ENCODE measurements at regions not wholly inside any gene's neighbourhood (a gene's known extent, or its start where the extent isn't known, plus 50 kb on each side); places are given as distances from the start of the nearest gene placed in this dataset.

- no peak overlapping the region for H3K4me3 ChIP-seq (ENCODE audit: low read depth, low read length)
- DNase-seq (ENCODE audit: low read depth) = no peak
- no peak for TF ChIP-seq CTCF (conservative IDR thresholded peaks at IDR 0.05; ENCODE audit: low read depth, low read length)
Measured at GRCh38 chr1:81044708-81045107, 756.0 kb upstream of the ADGRL2 start.

GRCh38 chr1:81042225-81042624 is 758.5 kb upstream of the ADGRL2 start:
- no peak for DNase-seq (ENCODE audit: low read depth)
- H3K4me3 ChIP-seq (ENCODE audit: low read depth, low read length) = no peak overlapping the region
- no peak for TF ChIP-seq CTCF (conservative IDR thresholded peaks at IDR 0.05; ENCODE audit: low read depth, low read length)

- no peak overlapping the region for H3K4me3 ChIP-seq (ENCODE audit: low read depth, low read length)
- DNase-seq (ENCODE audit: low read depth) = no peak
- TF ChIP-seq CTCF (conservative IDR thresholded peaks at IDR 0.05; ENCODE audit: low read depth, low read length) = no peak
Measured at GRCh38 chr1:81034291-81034690, 766.4 kb upstream of the ADGRL2 start.

GRCh38 chr1:81032973-81033425 is 767.7 kb upstream of the ADGRL2 start:
- no peak overlapping the region for H3K4me3 ChIP-seq (ENCODE audit: low read depth, low read length)
- no peak for TF ChIP-seq CTCF (conservative IDR thresholded peaks at IDR 0.05; ENCODE audit: low read depth, low read length)
- no peak for DNase-seq (ENCODE audit: low read depth)

- TF ChIP-seq CTCF (conservative IDR thresholded peaks at IDR 0.05; ENCODE audit: low read depth, low read length) = no peak
- H3K4me3 ChIP-seq (ENCODE audit: low read depth, low read length) = no peak overlapping the region
- no peak for DNase-seq (ENCODE audit: low read depth)
Measured at GRCh38 chr1:81032374-81032773, 768.4 kb upstream of the ADGRL2 start.

- DNase-seq (ENCODE audit: low read depth) = no peak
Measured at GRCh38 chr1:81030441-81030840, 770.3 kb upstream of the ADGRL2 start.

More at GRCh38 chr1:81030441-81030840, 770.3 kb upstream of the ADGRL2 start:
- TF ChIP-seq CTCF (conservative IDR thresholded peaks at IDR 0.05; ENCODE audit: low read depth, low read length) = no peak
- no peak overlapping the region for H3K4me3 ChIP-seq (ENCODE audit: low read depth, low read length)

All from epithelial cell of proximal tubule (primary cell).